Stimulated activated CD8-positive, alpha-beta memory T cell treated with anti-CD3 and anti-CD28 coated beads, Interleukin-7, amount 100 ng/mL, for 48 hours (primary cell): ENCODE measurements at regions not wholly inside any gene's neighbourhood (a gene's known extent, or its start where the extent isn't known, plus 50 kb on each side); places are given as distances from the start of the nearest gene placed in this dataset.
"Not testable (repeated sequence)": the region's sequence is repeated elsewhere in the genome, so short reads cannot be mapped to it uniquely, and the experiment has no call there.

Experiments used
- DNase-seq, 2 donors: peaks; one replicate each; pipeline ENCODE4 v3.0.0-alpha.2; 2020; ENCODE audit warnings: low read depth in 1 of 2; ENCODE audit errors: extremely low read depth in 1 of 2

GRCh38 chr11:23727794-23728193 lies 769.1 kb upstream of the LUZP2 start:
- DNase-seq: no peak

DNA sequence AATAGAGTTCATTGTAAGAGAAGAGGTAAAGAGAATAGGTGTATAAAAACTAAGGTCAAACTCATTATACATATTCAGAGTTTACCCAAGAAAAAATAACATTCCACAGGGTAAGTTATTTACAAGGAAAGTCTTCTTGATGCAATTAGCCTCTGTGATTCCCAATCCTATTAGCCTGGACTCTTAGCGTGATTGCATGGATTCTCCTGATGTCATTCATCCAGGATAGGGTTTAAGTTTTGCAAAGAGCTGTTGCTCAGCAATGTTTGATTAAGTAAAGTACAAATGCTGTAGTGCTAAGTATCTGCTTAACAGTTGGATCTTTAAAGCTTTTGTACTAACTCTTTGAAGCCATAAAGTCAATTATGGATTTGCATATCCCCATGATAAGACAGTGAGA lies 767.8 kb upstream of the LUZP2 start:
- DNase-seq: no peak

- DNase-seq: no peak
These were observed 766.4 kb upstream of the LUZP2 start for GRCh38 chr11:23730307-23730998.

DNA sequence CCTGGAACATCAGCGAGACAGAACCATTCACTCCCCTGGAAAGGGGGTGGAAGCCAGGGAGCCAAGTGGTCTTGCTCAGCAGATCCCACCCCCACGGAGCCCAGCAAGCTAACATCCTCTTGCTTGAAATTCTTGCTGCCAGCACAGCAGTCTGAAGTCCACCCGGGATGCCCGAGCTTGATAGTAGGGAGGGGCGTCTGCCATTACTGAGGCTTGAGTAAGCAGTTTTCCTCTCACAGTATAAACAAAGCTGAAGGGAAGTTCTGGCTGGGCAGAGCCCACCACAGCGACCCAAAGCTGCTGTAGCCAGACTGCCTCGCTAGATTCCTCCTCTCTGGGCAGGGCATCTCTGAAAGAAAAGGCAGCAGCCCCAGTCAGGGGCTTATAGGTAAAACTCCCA lies 764.8 kb upstream of the LUZP2 start:
- DNase-seq: no peak

DNA sequence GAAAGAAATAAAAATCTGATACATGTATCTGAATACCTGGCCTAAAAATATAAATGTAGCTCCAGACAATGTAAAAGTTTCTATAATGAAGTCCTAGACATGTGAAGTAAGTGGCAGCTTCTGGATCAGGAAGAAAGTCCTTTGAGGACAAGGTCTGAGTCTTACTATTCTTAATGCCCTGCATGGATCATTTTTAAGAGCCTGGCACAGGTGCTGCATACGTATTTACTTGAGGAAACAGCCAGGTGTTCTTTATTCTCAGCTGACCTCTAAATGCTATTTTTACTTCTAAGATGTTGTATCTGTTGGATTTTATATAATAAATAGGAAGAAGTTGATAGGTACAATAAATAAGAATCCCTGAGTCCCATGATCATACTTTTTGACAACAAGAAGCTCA lies 750.0 kb upstream of the LUZP2 start:
- DNase-seq: no peak

GRCh38 chr11:23749762-23750430 lies 747.0 kb upstream of the LUZP2 start:
- no peak for DNase-seq

DNA sequence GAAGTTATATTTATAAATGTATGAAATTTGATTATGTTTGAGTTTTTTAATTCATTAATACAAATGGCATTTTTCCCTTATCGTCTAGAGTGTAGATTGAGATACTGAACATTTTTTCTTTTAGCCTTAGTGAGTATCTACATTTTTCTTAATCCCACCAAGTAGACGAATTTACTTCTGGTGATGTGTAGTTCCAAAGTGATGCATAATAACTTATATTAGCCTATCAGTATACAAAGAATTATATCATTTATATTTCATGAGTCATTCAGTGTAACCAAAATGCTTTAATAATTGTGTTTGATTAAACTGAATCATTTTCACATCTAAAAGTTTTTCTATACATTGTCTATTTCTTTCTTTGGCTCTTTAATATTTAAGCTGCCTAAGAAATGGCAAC lies 745.6 kb upstream of the LUZP2 start:
- DNase-seq: no peak

DNA sequence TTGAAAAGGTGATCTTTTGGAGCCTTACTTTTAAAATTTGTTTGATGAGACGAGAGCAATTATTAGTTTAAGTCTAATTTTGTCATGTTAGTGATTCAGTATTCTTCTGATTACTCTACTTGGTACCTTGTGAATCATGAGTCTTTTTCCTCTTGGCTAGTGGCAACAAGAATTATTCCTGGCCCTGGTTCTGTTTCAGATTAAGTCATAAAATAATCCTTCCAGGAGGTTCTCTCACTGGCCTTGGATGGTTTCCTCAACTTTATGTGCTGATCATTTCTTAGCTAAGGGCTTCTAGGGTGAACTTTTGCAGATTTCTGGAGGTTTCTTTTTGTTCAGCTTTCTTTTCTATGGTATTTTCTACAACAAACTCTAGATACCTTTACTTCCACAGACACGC lies 741.8 kb upstream of the LUZP2 start:
- DNase-seq: no peak

DNA sequence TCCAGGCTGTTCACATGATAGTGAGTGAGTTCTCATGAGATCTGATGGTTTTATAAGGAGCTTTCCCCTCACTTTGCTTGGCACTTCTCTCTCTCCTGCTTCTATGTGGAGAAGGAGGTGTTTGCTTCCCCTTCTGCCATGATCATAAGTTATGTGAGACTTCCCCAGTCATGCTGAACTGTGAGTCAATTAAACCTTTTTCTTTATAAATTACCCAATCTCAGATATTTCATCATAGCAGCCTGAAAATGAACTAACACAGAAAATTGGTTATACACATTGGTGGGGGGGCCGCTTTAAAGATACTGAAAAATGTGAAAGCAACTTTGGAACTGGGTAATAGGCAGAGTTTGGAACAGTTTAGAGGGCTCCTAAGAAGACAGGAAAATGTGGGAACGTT lies 741.1 kb upstream of the LUZP2 start:
- DNase-seq: no peak

DNA sequence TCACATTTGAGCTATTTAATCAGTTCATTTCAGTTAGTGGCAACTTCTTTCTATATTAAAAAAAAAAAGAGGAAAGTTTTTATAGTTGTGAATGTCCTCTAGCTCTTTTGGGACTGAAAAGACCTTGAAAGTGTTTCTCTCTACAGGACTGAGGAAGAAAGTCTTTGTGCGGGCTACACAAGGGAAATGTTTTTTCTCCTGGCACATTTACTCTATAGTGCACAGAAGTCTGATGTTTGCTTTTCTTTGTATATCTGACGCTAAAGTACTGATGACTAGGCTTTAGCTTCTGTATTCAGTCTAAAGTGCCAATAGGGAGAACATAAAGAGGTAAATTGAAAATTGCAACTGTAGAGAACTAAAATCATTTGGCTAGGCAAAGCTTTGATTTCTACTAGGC lies 737.4 kb upstream of the LUZP2 start:
- no peak for DNase-seq

GRCh38 chr11:23764286-23764685 lies 732.6 kb upstream of the LUZP2 start:
- no peak for DNase-seq

DNA sequence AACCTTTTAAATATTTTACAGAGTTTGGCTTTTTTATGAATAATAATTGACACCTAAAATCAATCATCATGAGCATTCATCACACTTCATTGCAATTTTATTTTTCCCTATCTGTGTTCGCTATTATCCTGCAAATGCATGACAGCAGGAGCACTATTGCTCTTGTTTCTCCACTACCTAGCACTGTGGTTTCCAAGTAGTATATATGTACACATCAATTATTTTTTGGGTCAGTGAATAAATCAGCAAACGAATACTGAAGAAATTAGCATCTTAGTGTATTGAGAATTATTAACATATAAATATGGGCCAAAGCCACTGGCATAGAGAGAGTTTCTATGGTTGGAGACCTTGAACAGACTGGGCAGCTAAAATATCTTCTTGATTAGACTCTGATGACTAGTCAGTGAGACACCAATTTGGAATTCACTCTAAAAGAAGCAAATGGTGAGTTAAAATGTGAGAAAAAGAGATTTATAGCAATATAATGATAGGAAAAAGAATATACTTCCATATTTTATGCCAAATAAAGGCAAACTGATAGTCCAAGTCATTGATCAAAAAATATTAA lies 731.1 kb upstream of the LUZP2 start:
- DNase-seq: no peak

DNA sequence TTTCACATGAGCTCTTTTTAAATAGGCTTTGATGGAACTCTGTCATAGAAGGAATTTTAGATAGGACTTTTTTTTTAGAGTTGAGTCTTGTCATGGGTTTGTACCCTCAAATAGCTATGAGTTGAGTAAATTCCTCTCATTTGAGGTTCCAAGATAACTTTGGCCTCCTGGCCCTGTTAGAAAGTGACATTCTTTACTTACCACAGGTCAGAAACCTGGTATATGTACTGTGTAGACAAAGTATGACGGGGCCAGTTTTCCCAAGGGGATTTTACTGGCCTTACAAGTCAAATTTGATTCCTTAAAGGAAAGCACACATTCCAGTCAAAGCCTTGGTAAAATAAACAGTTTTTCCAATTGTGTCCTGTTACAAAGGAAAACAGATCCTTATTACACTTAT lies 729.3 kb upstream of the LUZP2 start:
- DNase-seq: no peak

DNA sequence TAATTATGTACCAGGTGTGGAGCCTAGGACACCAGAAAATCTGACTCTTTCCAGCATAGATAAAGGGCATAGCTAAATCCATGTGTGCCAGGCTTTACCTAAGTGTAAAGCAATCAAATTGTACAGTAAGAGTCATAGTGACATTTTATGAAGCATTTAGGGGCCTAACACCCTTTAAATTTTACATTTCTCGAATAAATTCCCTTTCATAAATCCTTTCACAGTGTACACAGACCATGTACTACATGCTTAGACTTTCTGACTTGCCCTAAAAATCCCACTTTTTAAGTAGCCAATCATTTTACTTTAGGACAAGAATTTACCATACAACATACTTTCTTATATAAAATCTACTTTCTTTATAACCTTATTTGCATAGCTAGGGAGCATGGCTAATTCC lies 727.6 kb upstream of the LUZP2 start:
- DNase-seq: no peak

DNA sequence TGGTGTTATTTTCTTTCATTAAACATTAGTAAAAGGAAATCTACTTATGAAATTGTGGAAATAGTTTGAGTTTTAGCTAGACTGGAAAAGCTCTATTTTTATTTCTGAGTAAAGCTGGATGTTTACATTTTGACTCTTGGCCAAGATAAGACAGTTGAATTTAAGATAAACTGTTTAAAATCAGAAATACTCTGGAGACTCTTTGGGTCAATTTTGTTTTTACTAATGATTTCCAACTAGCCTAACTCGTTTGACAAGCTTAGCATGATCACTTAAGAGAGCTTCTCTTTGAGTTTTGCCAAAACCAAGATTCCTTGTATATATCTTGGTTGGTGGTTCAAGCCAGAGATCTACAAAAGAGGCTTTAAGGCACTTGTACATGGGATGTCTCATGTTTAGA lies 724.8 kb upstream of the LUZP2 start:
- no peak for DNase-seq

- DNase-seq: no peak
These were observed 717.9 kb upstream of the LUZP2 start for GRCh38 chr11:23778971-23779370.

DNA sequence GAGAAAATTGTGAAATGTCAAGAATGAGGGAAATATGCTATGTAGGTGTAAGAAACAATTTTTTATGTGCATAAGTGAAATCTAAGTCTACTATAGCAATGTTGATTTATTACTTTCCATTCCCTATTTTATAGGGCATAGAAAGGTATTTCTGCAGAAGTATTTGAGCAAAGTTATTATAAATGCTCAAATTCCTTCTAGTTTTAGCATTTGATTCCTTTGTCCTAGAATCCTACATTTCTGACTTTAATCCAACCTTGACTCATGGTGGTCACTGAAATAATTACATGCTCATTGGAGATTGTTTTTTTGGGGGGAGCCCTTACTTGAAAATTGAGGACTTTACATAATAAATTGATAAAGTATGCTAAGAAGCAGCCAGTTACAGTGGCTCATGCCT lies 716.6 kb upstream of the LUZP2 start:
- DNase-seq: no peak

- no peak for DNase-seq
These were observed 714.9 kb upstream of the LUZP2 start for GRCh38 chr11:23781803-23782560.

DNA sequence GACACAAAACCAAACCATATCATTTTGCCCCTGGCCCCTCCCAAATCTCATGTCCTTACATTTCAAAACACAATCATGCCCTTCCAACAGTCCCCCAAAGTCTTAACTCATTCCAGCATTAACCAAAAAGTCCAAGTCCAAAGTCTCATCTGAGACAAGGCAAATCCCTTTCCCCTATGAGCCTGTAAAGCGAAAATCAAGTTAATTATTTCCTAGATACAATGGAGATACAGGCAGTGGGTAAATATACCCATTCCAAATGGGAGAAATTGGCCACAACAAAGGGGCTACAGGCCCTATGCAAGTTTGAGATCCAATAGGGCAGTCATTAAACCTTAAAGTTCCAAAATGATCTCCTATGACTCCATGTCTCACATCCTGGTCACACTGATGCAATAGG lies 709.9 kb upstream of the LUZP2 start:
- not testable (repeated sequence) for DNase-seq

GRCh38 chr11:23789200-23789853 lies 707.5 kb upstream of the LUZP2 start:
- no peak for DNase-seq

- no peak for DNase-seq
These were observed 706.9 kb upstream of the LUZP2 start for GRCh38 chr11:23789938-23790371.
